Esophagus mucosa (tissue), 1 donor: ENCODE measurements at regions not wholly inside any gene's neighbourhood (a gene's known extent, or its start where the extent isn't known, plus 50 kb on each side); places are given as distances from the start of the nearest gene placed in this dataset.
"Not testable (repeated sequence)": the region's sequence is repeated elsewhere in the genome, so short reads cannot be mapped to it uniquely, and the experiment has no call there.

Experiments used
- ATAC-seq: fragments of 200-7000 bp; cut with Tn5 transposase; one replicate; pipeline ENCODE4 v1.9.1; 2020
- donor health status: DM: yes; HTN: yes; CAD: no.

- ATAC-seq, result no peak
Observed at GRCh38 chr12:46985816-46986215, 93.6 kb upstream of the PCED1B start.

- not testable (repeated sequence) for ATAC-seq
Observed at GRCh38 chr12:46988122-46988521, 91.3 kb upstream of the PCED1B start.

GRCh38 chr12:46990211-46990610, 89.2 kb upstream of the PCED1B start:
- no peak for ATAC-seq

- ATAC-seq, result not testable (repeated sequence)
Observed at GRCh38 chr12:46992051-46992450, 87.4 kb upstream of the PCED1B start.

GRCh38 chr12:46998811-46999368, 80.5 kb upstream of the PCED1B start:
- no peak for ATAC-seq

GRCh38 chr12:47004634-47005033, 74.8 kb upstream of the PCED1B start:
- no peak for ATAC-seq

- ATAC-seq, result no peak
Observed at GRCh38 chr12:47007048-47007447, 72.4 kb upstream of the PCED1B start.

- no peak for ATAC-seq
Observed at GRCh38 chr12:47012552-47012951, 66.9 kb upstream of the PCED1B start.

- ATAC-seq, result no peak
Observed at GRCh38 chr12:47014474-47014873, 64.9 kb upstream of the PCED1B start.

- no peak for ATAC-seq
Observed at GRCh38 chr12:47015381-47015780, 64.0 kb upstream of the PCED1B start.

GRCh38 chr12:47017041-47017713, 62.2 kb upstream of the PCED1B start:
- ATAC-seq, result no peak

- ATAC-seq, result peak; percentile 85
Observed at GRCh38 chr12:47017901-47018475, 61.4 kb upstream of the PCED1B start.

- no peak for ATAC-seq
Observed at GRCh38 chr12:47020211-47020821, 59.1 kb upstream of the PCED1B start.

GRCh38 chr12:47021298-47021697, 58.1 kb upstream of the PCED1B start:
- ATAC-seq, result peak; percentile 69

- no peak for ATAC-seq
Observed at GRCh38 chr12:47022296-47022695, 57.1 kb upstream of the PCED1B start.

- no peak for ATAC-seq
Observed at GRCh38 chr12:47023311-47023710, 56.1 kb upstream of the PCED1B start.

GRCh38 chr12:47023953-47024352, 55.5 kb upstream of the PCED1B start:
- ATAC-seq, result no peak

GRCh38 chr12:47024463-47024862, 55.0 kb upstream of the PCED1B start:
- ATAC-seq, result no peak

GRCh38 chr12:47025349-47025748, 54.1 kb upstream of the PCED1B start:
- no peak for ATAC-seq

- ATAC-seq, result no peak
Observed at GRCh38 chr12:47025798-47026197, 53.6 kb upstream of the PCED1B start.

- ATAC-seq, result no peak
Observed at GRCh38 chr12:47026291-47026690, 53.1 kb upstream of the PCED1B start.
